SH-SY5Y (cell line): ENCODE measurements at regions not wholly inside any gene's neighbourhood (a gene's known extent, or its start where the extent isn't known, plus 50 kb on each side); places are given as distances from the start of the nearest gene placed in this dataset.

Source experiments
- GATA2 ChIP-seq: IDR thresholded peaks from 2 replicates; pipeline ENCODE4 v1.6.1; 2011; ENCODE audit warnings: mild to moderate bottlenecking, low read depth, low read length
- GATA3 ChIP-seq: IDR thresholded peaks from 2 replicates; pipeline ENCODE4 v1.6.1; 2011; ENCODE audit warnings: low read depth, mild to moderate bottlenecking, low read length, moderate library complexity

DNA sequence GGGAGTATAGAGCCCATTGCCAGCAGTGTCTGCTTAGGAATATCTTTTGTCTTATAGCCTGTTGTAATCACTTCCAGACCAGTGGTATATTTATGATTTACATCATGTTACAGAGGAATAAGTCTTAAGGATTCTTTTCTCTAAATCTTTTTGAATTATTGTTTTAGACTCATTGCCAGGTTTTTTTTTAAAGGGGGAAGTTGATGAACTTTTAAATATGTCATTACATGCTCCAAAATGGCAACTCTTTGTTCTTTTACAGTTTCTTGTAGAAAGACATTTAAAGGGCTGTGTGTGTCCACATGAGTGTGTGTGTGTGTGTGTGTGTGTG lies 59.4 kb upstream of the NFIB start:
- TF ChIP-seq GATA2 (no peak), GATA3 (no peak)
